ENCODE measurements at regions not wholly inside any gene's neighbourhood (a gene's known extent, or its start where the extent isn't known, plus 50 kb on each side); places are given as distances from the start of the nearest gene placed in this dataset.

GRCh38 chr9:28976684-28977083 is 1403.4 kb upstream of the C9orf72 start:
- Histone ChIP-seq H3K4me2 (ENCODE audit: insufficient read depth, low read length) (no peak overlapping the region), H4K20me1 (replicated peaks; ENCODE audit: control insufficient read depth, insufficient read depth, low read length) (no peaks in the 10 kb centered on the region), H3K4me1 (replicated peaks in 1 of 2; ENCODE audit: control insufficient read depth in 2 of 2, insufficient read depth in 2 of 2, low read length in 2 of 2) (no peaks in the 10 kb centered on the region), H3K27me3 (ENCODE audit: control insufficient read depth in 2 of 2, insufficient read depth in 2 of 2, low read length in 2 of 2) (no peaks in the 10 kb centered on the region), H3K27ac (ENCODE audit: extremely low read depth, low read depth, low read length) (no peak overlapping the region), H3K79me2 (ENCODE audit: control insufficient read depth, insufficient read depth, low read length) (no peaks in the 10 kb centered on the region), H3K4me3 (no peak overlapping the region), H3K9me1 (ENCODE audit: control insufficient read depth, insufficient read depth, low read length) (no peaks in the 10 kb centered on the region), H3K9ac (ENCODE audit: insufficient read depth in 1 of 2, low read depth in 2 of 2, low read length in 2 of 2) (no peak overlapping the region), H3K9me3 (replicated peaks; ENCODE audit: control insufficient read depth, insufficient read depth, low read depth, low read length) (no peaks in the 10 kb centered on the region), H3K36me3 (ENCODE audit: control insufficient read depth, insufficient read depth, low read length) (no peaks in the 10 kb centered on the region), H2AFZ (ENCODE audit: low read depth, low read length) (no peak overlapping the region)
- in situ Hi-C loops (cut with MboI) (no loop called here), intact Hi-C loops (cut with micrococcal nuclease) (no loop called here)
- WGBS (ENCODE audit: insufficient coverage, low coverage, missing lambda C conversion rate) = no CpG with 5 or more reads among the region's 1 CpG
- DNase-seq (ENCODE audit: extremely low read depth in 1 of 4, low spot score in 3 of 4) = no peak
- FAIRE-seq = no peak
- no peak for ATAC-seq
- no TSS peak for BruUV-seq (replicated peaks)
- POLR2A ChIA-PET = no interaction called here
- CTCF ChIA-PET (ENCODE audit: low intra/inter-chr PET ratio) = no interaction called here
- TF ChIP-seq ZSCAN32 (CRISPR knock-in tag; IDR thresholded peaks at IDR 0.05) (no peak), GATA2 (CRISPR knock-in tag; IDR thresholded peaks at IDR 0.05) (no peak), TCF3 (CRISPR knock-in tag; IDR thresholded peaks at IDR 0.05) (no peak), NR3C1 (CRISPR knock-in tag; IDR thresholded peaks at IDR 0.05) (no peak), ZNF561 (CRISPR knock-in tag; conservative IDR thresholded peaks at IDR 0.05) (no peak), FOXP1 (CRISPR knock-in tag; IDR thresholded peaks at IDR 0.05) (no peak), NEUROD1 (IDR thresholded peaks at IDR 0.05; ENCODE audit: borderline replicate concordance, low read depth, low read length, partially characterized antibody) (no peak), ZNF518B (CRISPR knock-in tag; IDR thresholded peaks at IDR 0.05) (no peak), MTF1 (CRISPR knock-in tag; IDR thresholded peaks at IDR 0.05; ENCODE audit: borderline replicate concordance) (no peak), MYC (IDR thresholded peaks at IDR 0.05; ENCODE audit: low read depth, low read length) (no peak), MYC (CRISPR knock-in tag; IDR thresholded peaks at IDR 0.05; ENCODE audit: borderline replicate concordance, low read depth) (no peak), HOXB6 (CRISPR knock-in tag; IDR thresholded peaks at IDR 0.05; ENCODE audit: borderline replicate concordance) (no peak), TCF7 (IDR thresholded peaks at IDR 0.05; ENCODE audit: borderline replicate concordance) (no peak)
- TF ChIP-seq, protein P1, sequence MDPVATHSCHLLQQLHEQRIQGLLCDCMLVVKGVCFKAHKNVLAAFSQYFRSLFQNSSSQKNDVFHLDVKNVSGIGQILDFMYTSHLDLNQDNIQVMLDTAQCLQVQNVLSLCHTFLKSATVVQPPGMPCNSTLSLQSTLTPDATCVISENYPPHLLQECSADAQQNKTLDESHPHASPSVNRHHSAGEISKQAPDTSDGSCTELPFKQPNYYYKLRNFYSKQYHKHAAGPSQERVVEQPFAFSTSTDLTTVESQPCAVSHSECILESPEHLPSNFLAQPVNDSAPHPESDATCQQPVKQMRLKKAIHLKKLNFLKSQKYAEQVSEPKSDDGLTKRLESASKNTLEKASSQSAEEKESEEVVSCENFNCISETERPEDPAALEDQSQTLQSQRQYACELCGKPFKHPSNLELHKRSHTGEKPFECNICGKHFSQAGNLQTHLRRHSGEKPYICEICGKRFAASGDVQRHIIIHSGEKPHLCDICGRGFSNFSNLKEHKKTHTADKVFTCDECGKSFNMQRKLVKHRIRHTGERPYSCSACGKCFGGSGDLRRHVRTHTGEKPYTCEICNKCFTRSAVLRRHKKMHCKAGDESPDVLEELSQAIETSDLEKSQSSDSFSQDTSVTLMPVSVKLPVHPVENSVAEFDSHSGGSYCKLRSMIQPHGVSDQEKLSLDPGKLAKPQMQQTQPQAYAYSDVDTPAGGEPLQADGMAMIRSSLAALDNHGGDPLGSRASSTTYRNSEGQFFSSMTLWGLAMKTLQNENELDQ (CRISPR knock-in tag; IDR thresholded peaks at IDR 0.05; ENCODE audit: borderline replicate concordance) = no peak
- TF ChIP-seq, protein P2, sequence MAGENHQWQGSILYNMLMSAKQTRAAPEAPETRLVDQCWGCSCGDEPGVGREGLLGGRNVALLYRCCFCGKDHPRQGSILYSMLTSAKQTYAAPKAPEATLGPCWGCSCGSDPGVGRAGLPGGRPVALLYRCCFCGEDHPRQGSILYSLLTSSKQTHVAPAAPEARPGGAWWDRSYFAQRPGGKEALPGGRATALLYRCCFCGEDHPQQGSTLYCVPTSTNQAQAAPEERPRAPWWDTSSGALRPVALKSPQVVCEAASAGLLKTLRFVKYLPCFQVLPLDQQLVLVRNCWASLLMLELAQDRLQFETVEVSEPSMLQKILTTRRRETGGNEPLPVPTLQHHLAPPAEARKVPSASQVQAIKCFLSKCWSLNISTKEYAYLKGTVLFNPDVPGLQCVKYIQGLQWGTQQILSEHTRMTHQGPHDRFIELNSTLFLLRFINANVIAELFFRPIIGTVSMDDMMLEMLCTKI (IDR thresholded peaks at IDR 0.05; ENCODE audit: partially characterized antibody) = no peak
- TF ChIP-seq, protein P3, sequence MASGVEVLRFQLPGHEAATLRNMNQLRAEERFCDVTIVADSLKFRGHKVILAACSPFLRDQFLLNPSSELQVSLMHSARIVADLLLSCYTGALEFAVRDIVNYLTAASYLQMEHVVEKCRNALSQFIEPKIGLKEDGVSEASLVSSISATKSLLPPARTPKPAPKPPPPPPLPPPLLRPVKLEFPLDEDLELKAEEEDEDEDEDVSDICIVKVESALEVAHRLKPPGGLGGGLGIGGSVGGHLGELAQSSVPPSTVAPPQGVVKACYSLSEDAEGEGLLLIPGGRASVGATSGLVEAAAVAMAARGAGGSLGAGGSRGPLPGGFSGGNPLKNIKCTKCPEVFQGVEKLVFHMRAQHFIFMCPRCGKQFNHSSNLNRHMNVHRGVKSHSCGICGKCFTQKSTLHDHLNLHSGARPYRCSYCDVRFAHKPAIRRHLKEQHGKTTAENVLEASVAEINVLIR (CRISPR knock-in tag; IDR thresholded peaks at IDR 0.05) = no peak

Measured in K562 (cell line).